ENCODE measurements at regions not wholly inside any gene's neighbourhood (a gene's known extent, or its start where the extent isn't known, plus 50 kb on each side); places are given as distances from the start of the nearest gene placed in this dataset.

GRCh38 chr1:172870901-172871606 lies 179.7 kb downstream of the TNFSF18 start:
- TF ChIP-seq, protein P1, sequence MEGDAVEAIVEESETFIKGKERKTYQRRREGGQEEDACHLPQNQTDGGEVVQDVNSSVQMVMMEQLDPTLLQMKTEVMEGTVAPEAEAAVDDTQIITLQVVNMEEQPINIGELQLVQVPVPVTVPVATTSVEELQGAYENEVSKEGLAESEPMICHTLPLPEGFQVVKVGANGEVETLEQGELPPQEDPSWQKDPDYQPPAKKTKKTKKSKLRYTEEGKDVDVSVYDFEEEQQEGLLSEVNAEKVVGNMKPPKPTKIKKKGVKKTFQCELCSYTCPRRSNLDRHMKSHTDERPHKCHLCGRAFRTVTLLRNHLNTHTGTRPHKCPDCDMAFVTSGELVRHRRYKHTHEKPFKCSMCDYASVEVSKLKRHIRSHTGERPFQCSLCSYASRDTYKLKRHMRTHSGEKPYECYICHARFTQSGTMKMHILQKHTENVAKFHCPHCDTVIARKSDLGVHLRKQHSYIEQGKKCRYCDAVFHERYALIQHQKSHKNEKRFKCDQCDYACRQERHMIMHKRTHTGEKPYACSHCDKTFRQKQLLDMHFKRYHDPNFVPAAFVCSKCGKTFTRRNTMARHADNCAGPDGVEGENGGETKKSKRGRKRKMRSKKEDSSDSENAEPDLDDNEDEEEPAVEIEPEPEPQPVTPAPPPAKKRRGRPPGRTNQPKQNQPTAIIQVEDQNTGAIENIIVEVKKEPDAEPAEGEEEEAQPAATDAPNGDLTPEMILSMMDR (IDR thresholded peaks at IDR 0.05; ENCODE audit: low read length) = no peak
- no peak for TF ChIP-seq EZH2phosphoT487 (IDR thresholded peaks at IDR 0.05; ENCODE audit: low read length)

Data from MM.1S (cell line).